ENCODE measurements at regions not wholly inside any gene's neighbourhood (a gene's known extent, or its start where the extent isn't known, plus 50 kb on each side); places are given as distances from the start of the nearest gene placed in this dataset.
"Not testable (repeated sequence)": the region's sequence is repeated elsewhere in the genome, so short reads cannot be mapped to it uniquely, and the experiment has no call there.

- in situ Hi-C loops (cut with HindIII; ENCODE audit: low sequenced_read_pairs), result no loop called here
- no peak for TF ChIP-seq CTCF (IDR thresholded peaks at IDR 0.05; ENCODE audit: low read depth, low read length)
- no peak for DNase-seq (ENCODE audit: low read depth, low spot score)
- no peak overlapping the region for H3K4me3 ChIP-seq (ENCODE audit: low read depth, low read length)
Observed at GRCh38 chr9:103586721-103587120, 507.4 kb upstream of the SMC2 start.

GRCh38 chr9:103601287-103601686, 492.8 kb upstream of the SMC2 start:
- no peak for DNase-seq (ENCODE audit: low read depth, low spot score)
- no peak overlapping the region for H3K4me3 ChIP-seq (ENCODE audit: low read depth, low read length)
- in situ Hi-C loops (cut with HindIII; ENCODE audit: low sequenced_read_pairs), result no loop called here
- no peak for TF ChIP-seq CTCF (IDR thresholded peaks at IDR 0.05; ENCODE audit: low read depth, low read length)

GRCh38 chr9:103611950-103612349, 482.2 kb upstream of the SMC2 start:
- DNase-seq (ENCODE audit: low read depth, low spot score); H3K4me3 ChIP-seq (ENCODE audit: low read depth, low read length); in situ Hi-C loops (cut with HindIII; ENCODE audit: low sequenced_read_pairs): not testable (repeated sequence)

- in situ Hi-C loops (cut with HindIII; ENCODE audit: low sequenced_read_pairs), result no loop called here
- DNase-seq (ENCODE audit: low read depth, low spot score), result no peak
- TF ChIP-seq CTCF (IDR thresholded peaks at IDR 0.05; ENCODE audit: low read depth, low read length), result no peak
- H3K4me3 ChIP-seq (ENCODE audit: low read depth, low read length), result no peak overlapping the region
Observed at GRCh38 chr9:103615994-103616393, 478.1 kb upstream of the SMC2 start.

- in situ Hi-C loops (cut with HindIII; ENCODE audit: low sequenced_read_pairs), result no loop called here
- H3K4me3 ChIP-seq (ENCODE audit: low read depth, low read length), result no peak overlapping the region
- no peak for TF ChIP-seq CTCF (IDR thresholded peaks at IDR 0.05; ENCODE audit: low read depth, low read length)
- DNase-seq (ENCODE audit: low read depth, low spot score), result no peak
Observed at GRCh38 chr9:103617046-103617445, 477.1 kb upstream of the SMC2 start.

GRCh38 chr9:103625161-103625804, 468.8 kb upstream of the SMC2 start:
- in situ Hi-C loops (cut with HindIII; ENCODE audit: low sequenced_read_pairs), result no loop called here
- H3K4me3 ChIP-seq (ENCODE audit: low read depth, low read length), result no peak overlapping the region
- DNase-seq (ENCODE audit: low read depth, low spot score), result no peak
- TF ChIP-seq CTCF (IDR thresholded peaks at IDR 0.05; ENCODE audit: low read depth, low read length), result no peak

- no peak for TF ChIP-seq CTCF (IDR thresholded peaks at IDR 0.05; ENCODE audit: low read depth, low read length)
- in situ Hi-C loops (cut with HindIII; ENCODE audit: low sequenced_read_pairs), result no loop called here
- no peak overlapping the region for H3K4me3 ChIP-seq (ENCODE audit: low read depth, low read length)
- DNase-seq (ENCODE audit: low read depth, low spot score), result no peak
Observed at GRCh38 chr9:103627731-103628130, 466.4 kb upstream of the SMC2 start.

Data from astrocyte of the spinal cord (primary cell).